ENCODE measurements at regions not wholly inside any gene's neighbourhood (a gene's known extent, or its start where the extent isn't known, plus 50 kb on each side); places are given as distances from the start of the nearest gene placed in this dataset.

DNA sequence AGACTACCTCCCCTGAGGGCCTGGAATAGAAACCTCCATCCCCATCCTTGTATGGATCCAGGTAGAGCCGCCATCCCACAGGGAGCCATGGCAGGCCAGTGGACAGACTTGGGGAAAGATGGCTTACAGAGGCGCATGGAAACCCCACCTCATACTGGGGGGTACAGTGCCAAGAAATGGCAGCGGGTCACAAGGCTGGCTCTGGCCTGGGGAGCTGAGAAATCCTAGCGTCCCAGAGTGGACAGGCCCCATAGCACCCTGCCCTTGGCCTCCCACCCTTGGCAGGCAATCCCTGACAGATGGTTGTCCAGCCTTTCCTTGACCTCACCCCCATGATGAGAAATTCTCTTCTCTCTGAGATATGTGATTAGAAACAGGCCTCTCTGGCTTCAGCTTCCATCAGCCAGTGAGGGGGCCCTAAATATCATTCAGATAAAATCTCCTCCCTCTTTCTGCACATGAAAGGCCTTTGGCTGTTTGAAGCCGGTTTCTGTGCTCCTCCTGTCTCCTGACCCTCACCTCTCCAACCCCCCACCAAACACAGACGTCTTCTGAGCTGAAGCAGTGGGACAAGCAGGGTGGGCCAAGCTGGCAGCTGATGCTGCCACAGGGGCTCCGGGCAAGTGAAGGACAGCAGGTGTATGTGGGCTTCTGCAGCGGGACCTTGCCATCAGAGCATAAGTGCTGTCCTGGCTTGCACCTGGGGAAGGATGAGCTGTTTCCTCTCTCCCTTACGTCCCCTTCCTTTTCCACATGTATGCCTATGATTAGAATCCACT is 204.4 kb upstream of the MAMLD1 start:
- TF ChIP-seq EZH2 (optimal IDR thresholded peaks at IDR 0.05; ENCODE audit: low read depth, low read length) (no peak), EZH2phosphoT487 (IDR thresholded peaks at IDR 0.05; ENCODE audit: low read length) (no peak)
- TF ChIP-seq, protein P1, sequence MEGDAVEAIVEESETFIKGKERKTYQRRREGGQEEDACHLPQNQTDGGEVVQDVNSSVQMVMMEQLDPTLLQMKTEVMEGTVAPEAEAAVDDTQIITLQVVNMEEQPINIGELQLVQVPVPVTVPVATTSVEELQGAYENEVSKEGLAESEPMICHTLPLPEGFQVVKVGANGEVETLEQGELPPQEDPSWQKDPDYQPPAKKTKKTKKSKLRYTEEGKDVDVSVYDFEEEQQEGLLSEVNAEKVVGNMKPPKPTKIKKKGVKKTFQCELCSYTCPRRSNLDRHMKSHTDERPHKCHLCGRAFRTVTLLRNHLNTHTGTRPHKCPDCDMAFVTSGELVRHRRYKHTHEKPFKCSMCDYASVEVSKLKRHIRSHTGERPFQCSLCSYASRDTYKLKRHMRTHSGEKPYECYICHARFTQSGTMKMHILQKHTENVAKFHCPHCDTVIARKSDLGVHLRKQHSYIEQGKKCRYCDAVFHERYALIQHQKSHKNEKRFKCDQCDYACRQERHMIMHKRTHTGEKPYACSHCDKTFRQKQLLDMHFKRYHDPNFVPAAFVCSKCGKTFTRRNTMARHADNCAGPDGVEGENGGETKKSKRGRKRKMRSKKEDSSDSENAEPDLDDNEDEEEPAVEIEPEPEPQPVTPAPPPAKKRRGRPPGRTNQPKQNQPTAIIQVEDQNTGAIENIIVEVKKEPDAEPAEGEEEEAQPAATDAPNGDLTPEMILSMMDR (IDR thresholded peaks at IDR 0.05; ENCODE audit: low read length) = no peak

Data from MM.1S (cell line).